Spleen (tissue), 7 donors: ENCODE measurements at regions not wholly inside any gene's neighbourhood (a gene's known extent, or its start where the extent isn't known, plus 50 kb on each side); places are given as distances from the start of the nearest gene placed in this dataset.

Experiments used
- CTCF ChIP-seq, 11 experiments: fragments of 200-600 bp in 7 of 11; fragments of 450-650 bp in 4 of 11; sonication (generic) in 4 of 11; IDR thresholded peaks in 8 of 11; conservative IDR thresholded peaks in 3 of 11; 1 replicate in 7 of 11; 2 replicates in 4 of 11; pipeline versions ENCODE4 v1.4.0 to v1.8.0; 2016 to 2021; ENCODE audit warnings: antibody characterized with exemption in 11 of 11, inconsistent platforms in 4 of 11, mild to moderate bottlenecking in 1 of 11
- POLR2A ChIP-seq, 3 donors: fragments of 450-650 bp; IDR thresholded peaks; one replicate each; pipeline ENCODE4 v1.5.1; 2017; ENCODE audit warnings: antibody characterized with exemption in 3 of 3, mild to moderate bottlenecking in 1 of 3
- POLR2AphosphoS5 ChIP-seq, 3 donors: sonication (generic); formaldehyde crosslinking; IDR thresholded peaks; one replicate each; pipeline ENCODE4 v1.5.1; 2017; ENCODE audit warnings: antibody characterized with exemption in 3 of 3
- donor health status: DM: no; HTN: no; CAD: no; lungs with moderate emphysema.
- donor health status: DM: no; HTN: no; CAD: no.
- donor health status: DM: no; HTN: no; CAD: no.

GRCh38 chr11:116166573-116167465 is 606.0 kb downstream of the BUD13 start:
- TF ChIP-seq CTCF (IDR thresholded peaks at IDR 0.05 in 8 of 11, conservative IDR thresholded peaks at IDR 0.05 in 3 of 11) (no peak), POLR2A (IDR thresholded peaks at IDR 0.05) (no peak), POLR2AphosphoS5 (IDR thresholded peaks at IDR 0.05) (no peak)
